OCI-LY3 (cell line): ENCODE measurements at regions not wholly inside any gene's neighbourhood (a gene's known extent, or its start where the extent isn't known, plus 50 kb on each side); places are given as distances from the start of the nearest gene placed in this dataset.

Experiments
- H2AFZ ChIP-seq: fragments of 200-600, 300-600 bp; shearing (Covaris generic); 2 replicates; pipeline ENCODE4 v1.6.0; 2014; ENCODE audit warnings: antibody characterized with exemption, low read depth, low read length
- H3K27ac ChIP-seq: fragments of 200-600, 300-600 bp; sonication (generic); 2 replicates; pipeline ENCODE4 v1.5.1; 2014; ENCODE audit warnings: mild to moderate bottlenecking, low read length, moderate library complexity, mixed read lengths
- H3K27me3 ChIP-seq: fragments of 200-600, 300-600 bp; sonication (generic); 2 replicates; pipeline ENCODE4 v1.6.1; 2014; ENCODE audit warnings: low read depth, low read length, mixed read lengths
- H3K36me3 ChIP-seq: fragments of 200-600, 300-600 bp; sonication (generic); replicated peaks from 2 replicates; pipeline ENCODE3; 2014; ENCODE audit warnings: low read depth, low read length, mixed read lengths
- H3K4me1 ChIP-seq: fragments of 300-600, 200-600 bp; sonication (generic); 2 replicates; pipeline ENCODE4 v1.6.1; 2014; ENCODE audit warnings: low read length, mixed read lengths
- H3K4me2 ChIP-seq: fragments of 200-600, 300-600 bp; sonication (generic); 2 replicates; pipeline ENCODE4 v1.6.1; 2014; ENCODE audit warnings: low read length, mixed read lengths
- H3K4me3 ChIP-seq: fragments of 300-600, 200-600 bp; sonication (generic); 2 replicates; pipeline ENCODE4 v1.5.1; 2014; ENCODE audit warnings: antibody characterized with exemption, mild to moderate bottlenecking, low read length, moderate library complexity
- H3K79me2 ChIP-seq: fragments of 300-600, 200-600 bp; shearing (Covaris generic); 2 replicates; pipeline ENCODE4 v1.6.1; 2014; ENCODE audit warnings: mild to moderate bottlenecking, low read length, mixed read lengths
- H3K9ac ChIP-seq: fragments of 300-600, 200-600 bp; shearing (Covaris generic); 2 replicates; pipeline ENCODE4 v1.6.0; 2014; ENCODE audit warnings: mild to moderate bottlenecking, low read length, moderate library complexity
- H3K9me3 ChIP-seq: fragments of 200-600, 300-600 bp; shearing (Covaris generic); 2 replicates; pipeline ENCODE4 v1.6.1; 2014; ENCODE audit warnings: low read length, mixed read lengths; ENCODE audit not compliant: insufficient read depth
- H4K20me1 ChIP-seq: fragments of 200-600, 300-600 bp; sonication (generic); 2 replicates; pipeline ENCODE4 v1.6.1; 2016; ENCODE audit warnings: low read length, mixed read lengths; ENCODE audit not compliant: insufficient read depth
- EZH2phosphoT487 ChIP-seq: fragments of 200-600 bp; shearing (Covaris generic); IDR thresholded peaks from 2 replicates; pipeline ENCODE4 v1.6.1; 2018; ENCODE audit warnings: antibody characterized with exemption, mixed run types, low read depth
- TF ChIP-seq, protein P1 (sequence below): fragments of 200-600, 300-600 bp; sonication (generic); IDR thresholded peaks from 2 replicates; pipeline ENCODE4 v1.5.1; 2014; ENCODE audit warnings: antibody characterized with exemption, low read length, low read depth

DNA sequence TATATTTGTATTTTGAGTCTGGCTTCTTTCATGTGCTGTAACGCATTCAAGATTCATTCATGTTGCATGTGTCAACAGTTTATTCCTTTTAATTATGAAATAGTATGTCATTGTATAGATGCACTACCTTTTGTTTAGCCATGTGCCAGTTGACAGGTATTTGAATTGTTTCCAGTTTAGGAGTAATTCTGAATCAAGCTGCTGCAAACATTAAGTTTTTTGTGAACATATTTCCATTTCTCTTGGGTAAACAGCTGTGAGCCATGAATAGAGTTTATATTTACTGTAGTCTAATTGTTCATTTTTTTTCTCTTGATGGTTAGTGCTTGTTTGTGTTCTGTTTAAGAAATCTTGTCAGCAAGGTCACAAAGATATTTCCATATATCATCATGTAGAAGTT, 142.4 kb upstream of the RIPOR2 start:
- H3K36me3 ChIP-seq, result no peaks in the 10 kb centered on the region
- TF ChIP-seq, protein P1, sequence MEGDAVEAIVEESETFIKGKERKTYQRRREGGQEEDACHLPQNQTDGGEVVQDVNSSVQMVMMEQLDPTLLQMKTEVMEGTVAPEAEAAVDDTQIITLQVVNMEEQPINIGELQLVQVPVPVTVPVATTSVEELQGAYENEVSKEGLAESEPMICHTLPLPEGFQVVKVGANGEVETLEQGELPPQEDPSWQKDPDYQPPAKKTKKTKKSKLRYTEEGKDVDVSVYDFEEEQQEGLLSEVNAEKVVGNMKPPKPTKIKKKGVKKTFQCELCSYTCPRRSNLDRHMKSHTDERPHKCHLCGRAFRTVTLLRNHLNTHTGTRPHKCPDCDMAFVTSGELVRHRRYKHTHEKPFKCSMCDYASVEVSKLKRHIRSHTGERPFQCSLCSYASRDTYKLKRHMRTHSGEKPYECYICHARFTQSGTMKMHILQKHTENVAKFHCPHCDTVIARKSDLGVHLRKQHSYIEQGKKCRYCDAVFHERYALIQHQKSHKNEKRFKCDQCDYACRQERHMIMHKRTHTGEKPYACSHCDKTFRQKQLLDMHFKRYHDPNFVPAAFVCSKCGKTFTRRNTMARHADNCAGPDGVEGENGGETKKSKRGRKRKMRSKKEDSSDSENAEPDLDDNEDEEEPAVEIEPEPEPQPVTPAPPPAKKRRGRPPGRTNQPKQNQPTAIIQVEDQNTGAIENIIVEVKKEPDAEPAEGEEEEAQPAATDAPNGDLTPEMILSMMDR, result no peak
- TF ChIP-seq EZH2phosphoT487, result no peak
- no peak overlapping the region for H3K4me2 ChIP-seq
- H3K9ac ChIP-seq, result no peak overlapping the region
- H3K27me3 ChIP-seq, result peaks cover 12% of the 10 kb centered on the region
- no peak overlapping the region for H3K4me3 ChIP-seq
- H3K79me2 ChIP-seq, result no peaks in the 10 kb centered on the region
- no peaks in the 10 kb centered on the region for H3K9me3 ChIP-seq
- H4K20me1 ChIP-seq, result no peaks in the 10 kb centered on the region
- no peak overlapping the region for H3K27ac ChIP-seq
- no peaks in the 10 kb centered on the region for H3K4me1 ChIP-seq
- no peak overlapping the region for H2AFZ ChIP-seq

DNA sequence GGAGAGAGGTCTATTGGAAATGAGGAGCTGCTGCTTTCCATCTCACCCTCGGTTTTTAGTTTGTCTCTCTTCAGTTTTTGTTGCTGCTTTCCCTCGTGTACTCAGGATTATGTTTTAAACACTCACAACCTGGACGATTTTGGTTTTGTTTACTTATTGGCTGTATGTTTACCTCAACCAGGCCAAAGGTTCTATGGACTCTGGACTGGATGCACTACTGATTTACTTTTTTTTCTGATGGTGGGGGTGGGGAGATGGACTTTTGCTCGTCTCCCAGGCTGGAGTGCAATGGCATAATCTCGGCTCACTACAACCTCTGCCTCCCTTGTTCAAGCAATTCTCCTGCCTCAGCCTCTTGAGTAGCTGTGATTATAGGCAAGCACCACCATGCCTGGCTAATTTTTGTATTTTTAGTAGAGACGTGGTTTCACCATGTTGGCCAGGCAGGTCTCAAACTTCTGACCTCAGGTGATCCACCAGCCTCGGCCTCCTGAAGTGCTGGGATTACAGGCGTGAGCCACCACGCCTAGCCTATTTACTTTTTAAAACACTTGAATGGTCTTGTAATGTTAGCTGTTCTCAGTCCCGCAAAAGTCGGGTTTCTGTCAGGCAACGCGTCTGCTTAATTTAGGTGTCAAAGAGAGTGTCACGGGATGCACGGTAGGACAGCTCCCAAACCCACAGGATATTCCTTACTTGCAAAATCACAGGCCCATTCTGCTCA, 148.2 kb upstream of the RIPOR2 start:
- no peaks in the 10 kb centered on the region for H3K9me3 ChIP-seq
- no peaks in the 10 kb centered on the region for H3K4me1 ChIP-seq
- H4K20me1 ChIP-seq, result no peaks in the 10 kb centered on the region
- no peaks in the 10 kb centered on the region for H3K79me2 ChIP-seq
- H3K9ac ChIP-seq, result no peak overlapping the region
- H3K36me3 ChIP-seq, result no peaks in the 10 kb centered on the region
- H3K27ac ChIP-seq, result no peak overlapping the region
- H3K4me3 ChIP-seq, result no peak overlapping the region
- H3K27me3 ChIP-seq, result peaks cover 12% of the 10 kb centered on the region
- no peak for TF ChIP-seq EZH2phosphoT487
- TF ChIP-seq, protein P1, result no peak
- no peak overlapping the region for H2AFZ ChIP-seq
- no peak overlapping the region for H3K4me2 ChIP-seq

DNA sequence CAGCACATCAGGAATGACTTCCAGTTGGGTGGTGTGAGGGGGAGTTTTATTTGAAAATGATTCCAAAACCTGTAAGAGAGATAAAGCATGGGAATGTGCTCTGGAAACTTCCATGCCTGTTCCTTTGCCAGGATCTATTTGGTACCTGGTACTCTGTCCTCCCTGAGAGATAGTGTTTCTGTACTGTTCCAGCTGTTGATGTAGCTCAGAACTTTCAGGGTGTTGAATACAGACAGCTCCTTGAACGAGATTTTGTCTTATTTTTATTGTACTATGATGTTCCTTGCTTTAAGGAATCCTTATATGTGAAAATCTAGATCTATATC, 148.7 kb upstream of the RIPOR2 start:
- Histone ChIP-seq H2AFZ (no peak overlapping the region), H3K9ac (no peak overlapping the region), H3K27ac (no peak overlapping the region), H3K9me3 (no peaks in the 10 kb centered on the region), H3K36me3 (no peaks in the 10 kb centered on the region), H3K4me2 (no peak overlapping the region), H3K4me3 (no peak overlapping the region), H3K79me2 (no peaks in the 10 kb centered on the region), H3K4me1 (no peaks in the 10 kb centered on the region), H3K27me3 (peaks cover 12% of the 10 kb centered on the region), H4K20me1 (no peaks in the 10 kb centered on the region)
- TF ChIP-seq, protein P1, result no peak
- TF ChIP-seq EZH2phosphoT487, result no peak

DNA sequence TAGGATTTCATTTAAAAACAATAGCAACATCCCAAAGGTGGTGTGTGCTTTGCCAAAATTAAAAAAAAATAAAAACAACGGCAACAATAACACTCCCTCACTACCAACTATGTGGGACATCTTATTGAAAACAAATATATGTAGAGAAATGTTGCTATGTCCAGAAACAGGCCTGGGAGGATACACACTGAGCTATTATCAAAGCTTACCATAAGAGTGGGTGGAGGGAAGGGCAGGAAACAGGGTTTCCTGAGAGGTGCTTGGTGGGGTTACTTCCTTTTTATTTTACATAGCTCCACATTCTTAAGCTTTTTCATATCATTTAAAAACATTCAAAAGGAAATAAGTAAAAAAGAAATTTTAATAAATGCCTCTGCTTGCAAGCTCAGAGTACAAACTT, 150.0 kb upstream of the RIPOR2 start:
- Histone ChIP-seq H3K9me3 (no peaks in the 10 kb centered on the region), H3K27me3 (peaks cover 6% of the 10 kb centered on the region), H3K4me3 (no peak overlapping the region), H4K20me1 (no peaks in the 10 kb centered on the region), H3K36me3 (no peaks in the 10 kb centered on the region), H3K4me2 (no peak overlapping the region), H3K27ac (no peak overlapping the region), H3K4me1 (no peaks in the 10 kb centered on the region), H3K79me2 (no peaks in the 10 kb centered on the region), H2AFZ (no peak overlapping the region), H3K9ac (no peak overlapping the region)
- TF ChIP-seq, protein P1, result no peak
